ENCODE measurements at regions not wholly inside any gene's neighbourhood (a gene's known extent, or its start where the extent isn't known, plus 50 kb on each side); places are given as distances from the start of the nearest gene placed in this dataset.

- no peak for DNase-seq (ENCODE audit: low read depth in 2 of 2, low spot score in 1 of 2)
Measured at GRCh38 chr5:166172597-166172996, 2118.8 kb upstream of the WWC1 start.

- DNase-seq (ENCODE audit: low read depth in 2 of 2, low spot score in 1 of 2): no peak
Measured at GRCh38 chr5:166178411-166179080, 2112.9 kb upstream of the WWC1 start.

- DNase-seq (ENCODE audit: low read depth in 2 of 2, low spot score in 1 of 2): no peak
Measured at GRCh38 chr5:166185185-166185584, 2106.3 kb upstream of the WWC1 start.

GRCh38 chr5:166188501-166189325 lies 2102.7 kb upstream of the WWC1 start:
- no peak for DNase-seq (ENCODE audit: low read depth in 2 of 2, low spot score in 1 of 2)

DNA sequence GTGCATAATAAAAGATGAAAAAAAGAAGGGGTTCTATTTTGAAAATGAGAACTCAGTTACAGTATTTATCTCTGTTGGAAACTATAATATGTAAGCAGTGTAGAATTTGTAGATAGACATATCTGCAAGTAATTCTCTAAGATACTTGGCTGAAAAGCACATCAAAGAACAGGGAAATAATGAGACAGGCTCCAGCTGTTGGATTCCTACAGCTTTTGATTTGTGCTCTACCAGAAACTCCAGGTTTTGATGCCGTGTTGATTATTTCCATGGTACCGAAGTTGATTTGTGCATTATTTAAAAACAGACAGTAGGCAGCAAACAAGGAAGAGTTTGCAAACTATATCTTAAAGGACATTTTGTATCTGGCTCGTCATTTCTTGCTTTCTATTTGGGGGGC lies 2098.7 kb upstream of the WWC1 start:
- DNase-seq (ENCODE audit: low read depth in 2 of 2, low spot score in 1 of 2): no peak

- no peak for DNase-seq (ENCODE audit: low read depth in 2 of 2, low spot score in 1 of 2)
Measured at GRCh38 chr5:166195981-166196380, 2095.5 kb upstream of the WWC1 start.

- DNase-seq (ENCODE audit: low read depth in 2 of 2, low spot score in 1 of 2): no peak
Measured at GRCh38 chr5:166200532-166200931, 2090.9 kb upstream of the WWC1 start.

GRCh38 chr5:166211640-166212039 lies 2079.8 kb upstream of the WWC1 start:
- no peak for DNase-seq (ENCODE audit: low read depth in 2 of 2, low spot score in 1 of 2)

- no peak for DNase-seq (ENCODE audit: low read depth in 2 of 2, low spot score in 1 of 2)
Measured at GRCh38 chr5:166236327-166236726, 2055.1 kb upstream of the WWC1 start.

DNA sequence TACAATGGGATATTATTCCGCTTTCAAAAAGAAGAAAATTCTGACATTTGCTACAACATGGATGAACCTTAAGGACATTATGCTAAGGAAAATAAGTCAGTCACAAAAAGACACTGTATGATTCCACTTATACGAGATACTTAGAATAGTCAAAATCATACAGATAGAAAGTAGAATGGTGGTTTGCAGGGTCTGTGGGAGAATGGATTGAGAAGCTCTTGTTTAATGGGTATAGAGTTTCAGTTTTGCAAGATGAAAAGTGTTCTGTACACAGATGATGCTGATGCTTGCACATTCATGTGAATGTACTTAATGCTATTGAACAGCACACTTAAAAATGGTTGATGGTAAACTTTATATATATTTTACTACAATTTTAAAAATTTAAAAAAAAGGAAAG lies 2050.7 kb upstream of the WWC1 start:
- no peak for DNase-seq (ENCODE audit: low read depth in 2 of 2, low spot score in 1 of 2)

- no peak for DNase-seq (ENCODE audit: low read depth in 2 of 2, low spot score in 1 of 2)
Measured at GRCh38 chr5:166245556-166245955, 2045.9 kb upstream of the WWC1 start.

- no peak for DNase-seq (ENCODE audit: low read depth in 2 of 2, low spot score in 1 of 2)
Measured at GRCh38 chr5:166251786-166252185, 2039.7 kb upstream of the WWC1 start.

GRCh38 chr5:166257661-166258060 lies 2033.8 kb upstream of the WWC1 start:
- no peak for DNase-seq (ENCODE audit: low read depth in 2 of 2, low spot score in 1 of 2)

DNA sequence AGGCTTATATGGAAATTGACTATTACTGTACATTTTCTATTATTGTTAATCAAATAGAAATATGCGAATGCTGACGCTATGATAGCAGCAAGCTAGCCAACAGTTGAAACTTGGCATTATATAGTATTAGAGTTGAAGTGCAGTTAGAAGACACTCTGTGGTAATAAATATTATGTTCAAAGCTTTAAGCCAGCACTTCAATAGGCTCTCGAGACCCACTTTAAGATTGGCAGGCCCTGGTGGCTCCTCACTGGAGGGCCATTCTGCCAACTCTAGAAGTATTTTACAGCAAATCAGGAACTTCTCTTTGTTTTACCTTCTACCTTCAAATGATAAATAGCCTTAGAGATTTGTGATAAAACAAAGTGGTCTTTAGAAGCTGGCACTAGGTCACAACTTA lies 2029.0 kb upstream of the WWC1 start:
- no peak for DNase-seq (ENCODE audit: low read depth in 2 of 2, low spot score in 1 of 2)

- no peak for DNase-seq (ENCODE audit: low read depth in 2 of 2, low spot score in 1 of 2)
Measured at GRCh38 chr5:166267907-166268306, 2023.5 kb upstream of the WWC1 start.

- no peak for DNase-seq (ENCODE audit: low read depth in 2 of 2, low spot score in 1 of 2)
Measured at GRCh38 chr5:166270712-166271111, 2020.7 kb upstream of the WWC1 start.

DNA sequence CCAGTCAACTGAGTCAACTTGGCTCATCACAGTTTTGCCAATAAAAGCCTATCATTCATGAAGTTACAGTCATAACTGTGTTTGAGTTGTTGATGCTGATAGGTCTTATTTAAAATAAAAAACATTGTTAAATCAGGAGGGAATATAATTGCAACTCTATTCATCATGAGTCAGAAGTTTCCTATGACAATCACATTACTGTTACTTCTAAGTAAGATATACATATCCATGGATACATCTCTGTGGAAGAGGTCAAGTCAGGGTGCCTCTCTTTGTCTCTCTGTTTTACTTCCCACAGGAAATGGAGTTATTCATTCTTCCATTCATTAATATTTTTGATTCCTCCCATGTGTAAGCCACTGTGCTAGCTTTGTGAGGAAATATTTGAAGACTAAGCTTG lies 2015.4 kb upstream of the WWC1 start:
- DNase-seq (ENCODE audit: low read depth in 2 of 2, low spot score in 1 of 2): no peak

DNA sequence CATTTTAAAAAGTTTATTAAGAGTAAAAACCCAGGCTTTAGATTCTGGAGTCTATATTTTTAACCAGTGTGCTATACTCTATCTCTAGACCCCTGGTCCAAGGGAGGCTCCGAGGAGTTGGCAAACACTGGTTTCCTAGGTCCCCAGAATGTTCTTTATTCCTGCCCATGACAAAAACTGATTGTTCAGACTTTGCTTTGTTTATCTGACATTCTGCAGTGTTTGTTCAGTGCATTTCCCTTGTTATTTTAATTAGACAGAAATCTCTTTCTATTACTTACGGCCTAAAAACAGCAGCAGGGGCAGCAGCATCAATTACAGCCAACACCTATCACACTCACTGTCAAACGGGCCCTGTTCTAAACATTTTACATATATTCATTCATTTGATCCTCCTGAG lies 2011.6 kb upstream of the WWC1 start:
- no peak for DNase-seq (ENCODE audit: low read depth in 2 of 2, low spot score in 1 of 2)

- DNase-seq (ENCODE audit: low read depth in 2 of 2, low spot score in 1 of 2): no peak
Measured at GRCh38 chr5:166281433-166281832, 2010.0 kb upstream of the WWC1 start.

GRCh38 chr5:166282939-166283338 lies 2008.5 kb upstream of the WWC1 start:
- no peak for DNase-seq (ENCODE audit: low read depth in 2 of 2, low spot score in 1 of 2)

DNA sequence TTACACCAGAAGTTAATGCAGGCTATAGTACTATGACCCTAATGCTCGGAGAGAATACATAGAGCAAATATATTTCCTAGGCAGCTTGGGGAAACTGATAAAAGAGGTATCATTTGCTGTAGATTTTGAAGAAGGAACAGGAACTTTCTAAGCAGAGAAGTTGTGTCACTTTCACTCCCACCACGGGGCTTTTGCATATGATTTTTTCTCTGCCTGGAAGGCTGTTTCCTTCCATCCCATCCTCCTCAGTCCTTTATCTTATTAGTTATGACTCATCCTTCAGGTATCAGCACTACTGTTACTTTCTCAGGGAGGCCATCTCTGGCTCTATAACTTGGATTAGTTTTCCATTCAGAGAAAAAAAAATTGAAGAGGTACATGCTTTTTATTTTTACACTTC lies 2006.1 kb upstream of the WWC1 start:
- no peak for DNase-seq (ENCODE audit: low read depth in 2 of 2, low spot score in 1 of 2)

- DNase-seq (ENCODE audit: low read depth in 2 of 2, low spot score in 1 of 2): no peak
Measured at GRCh38 chr5:166286832-166287231, 2004.6 kb upstream of the WWC1 start.

DNA sequence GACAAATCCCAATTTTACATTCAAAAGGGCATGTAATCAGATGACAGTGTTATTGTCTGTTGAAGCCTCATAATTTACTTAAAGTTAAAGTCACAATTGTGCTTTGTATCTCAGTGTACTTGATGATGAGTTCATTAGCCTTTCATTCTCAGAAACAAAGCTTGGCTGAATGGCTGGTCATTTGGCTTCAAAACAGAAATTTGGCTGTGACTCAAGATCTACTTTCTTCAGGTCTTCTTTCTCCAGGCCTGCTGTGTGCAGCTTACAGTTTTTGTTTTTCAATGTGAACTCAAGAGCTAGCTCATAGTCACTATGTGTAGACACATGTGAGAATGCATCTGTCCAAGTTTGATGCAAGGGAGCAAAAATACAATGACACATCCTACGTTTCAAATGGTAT lies 2003.6 kb upstream of the WWC1 start:
- DNase-seq (ENCODE audit: low read depth in 2 of 2, low spot score in 1 of 2): no peak

Data from stimulated activated CD8-positive, alpha-beta memory T cell treated with anti-CD3 and anti-CD28 coated beads, Interleukin-4, amount 100 ng/mL, for 1 hour (primary cell).